Left colon (tissue), 2 donors: ENCODE measurements at regions not wholly inside any gene's neighbourhood (a gene's known extent, or its start where the extent isn't known, plus 50 kb on each side); places are given as distances from the start of the nearest gene placed in this dataset.

Experiments
- ATAC-seq: fragments of 200-7000 bp; cut with Tn5 transposase; one replicate; pipeline ENCODE4 v1.9.1; 2020; ENCODE audit warnings: mild to moderate bottlenecking, moderate library complexity
- DNase-seq, 2 donors: peaks; one replicate each; pipeline ENCODE4 v3.0.0-alpha.2; 2020
- intact Hi-C, 2 donors: fragments of 100-400 bp; cut with DNase I in 1 of 2; cut with micrococcal nuclease in 1 of 2; formaldehyde crosslinking; loops; one replicate each; pipeline versions ENCODE4 v1.11.2 to v1.14.0; 2022; cut with DNase I, micrococcal nuclease
- donor health status: DM: no; HTN: no; CAD: no.
- donor health status: DM: yes; HTN: yes; CAD: no.

DNA sequence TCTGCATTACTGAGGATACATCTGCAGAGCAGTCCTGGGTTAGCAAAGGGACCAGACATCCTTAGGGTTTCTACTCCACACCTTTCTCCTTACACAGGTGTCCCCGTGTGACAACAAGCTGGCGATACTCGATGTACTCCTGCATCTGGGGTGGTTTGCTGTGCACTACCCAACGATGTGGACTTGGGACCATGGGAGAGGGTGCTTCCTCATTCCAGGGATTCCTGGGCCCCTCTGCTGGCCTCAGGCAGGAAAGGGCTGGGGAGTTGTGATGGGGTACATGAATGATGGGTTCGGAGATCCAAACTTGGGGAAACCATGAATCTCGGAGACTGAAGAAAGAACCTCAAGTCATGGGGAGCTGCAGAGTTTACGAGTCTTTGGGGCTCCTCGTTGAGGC is 179.6 kb upstream of the GALNT17 start:
- DNase-seq (no peak), ATAC-seq (no peak)
- intact Hi-C loops: no loop called here

DNA sequence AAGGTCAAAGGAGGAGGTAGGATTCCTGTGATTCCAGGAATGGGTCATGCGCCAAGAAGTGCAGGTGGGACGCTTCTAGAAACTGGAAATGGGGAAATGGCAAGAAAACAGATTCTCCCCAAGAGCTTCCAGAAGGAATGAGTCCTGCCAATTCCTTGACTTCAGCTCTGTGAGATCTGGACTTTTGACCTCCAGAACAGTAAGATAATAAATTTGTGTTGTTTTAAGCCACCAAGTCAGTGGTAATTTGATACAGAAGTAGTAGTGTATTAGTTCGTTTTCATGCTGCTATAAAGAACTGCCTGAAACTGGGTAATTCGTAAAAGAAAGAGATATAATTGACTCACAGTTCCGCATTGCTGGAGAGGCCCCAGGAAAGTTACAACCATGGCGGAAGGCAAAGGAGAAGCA is 178.6 kb upstream of the GALNT17 start:
- intact Hi-C loops: no loop called here
- DNase-seq: no peak
- no peak for ATAC-seq

DNA sequence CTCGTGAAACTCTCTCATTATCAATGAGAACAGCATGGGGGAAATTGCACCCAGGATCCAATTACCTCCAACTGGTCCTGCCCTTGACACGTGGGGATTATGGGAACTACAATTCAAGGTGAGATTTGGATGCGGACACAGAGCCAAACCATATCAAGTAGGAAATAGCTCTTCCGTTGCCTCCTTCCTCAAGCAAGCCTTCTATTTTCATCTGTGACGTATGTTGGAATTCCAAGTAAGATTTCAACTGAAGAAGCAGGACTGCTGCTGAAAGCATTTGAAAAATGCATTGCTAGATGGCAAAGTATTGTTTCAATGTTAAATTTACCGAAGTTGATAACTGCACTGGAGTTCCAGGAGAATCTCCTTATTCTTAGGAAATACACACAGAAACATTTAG is 178.1 kb upstream of the GALNT17 start:
- ATAC-seq: no peak
- no peak for DNase-seq
- intact Hi-C loops: no loop called here

DNA sequence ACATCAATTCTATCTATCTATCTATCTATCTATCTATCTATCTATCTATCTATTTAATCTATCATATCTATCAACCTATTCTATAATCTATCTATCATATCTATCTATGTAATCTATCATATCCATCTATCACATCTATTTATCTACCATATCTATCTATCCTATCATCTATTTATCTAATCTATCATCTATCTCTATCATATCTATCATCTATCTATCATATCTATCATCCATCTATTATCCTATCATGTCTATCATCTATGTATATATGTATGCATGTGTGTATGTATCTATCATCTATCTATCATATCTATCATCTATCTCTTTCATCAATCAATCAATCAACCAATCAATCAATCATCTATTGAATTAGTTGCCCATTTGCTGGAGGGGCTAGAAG is 159.3 kb upstream of the GALNT17 start:
- DNase-seq (no peak), ATAC-seq (no peak)
- intact Hi-C loops: no loop called here

DNA sequence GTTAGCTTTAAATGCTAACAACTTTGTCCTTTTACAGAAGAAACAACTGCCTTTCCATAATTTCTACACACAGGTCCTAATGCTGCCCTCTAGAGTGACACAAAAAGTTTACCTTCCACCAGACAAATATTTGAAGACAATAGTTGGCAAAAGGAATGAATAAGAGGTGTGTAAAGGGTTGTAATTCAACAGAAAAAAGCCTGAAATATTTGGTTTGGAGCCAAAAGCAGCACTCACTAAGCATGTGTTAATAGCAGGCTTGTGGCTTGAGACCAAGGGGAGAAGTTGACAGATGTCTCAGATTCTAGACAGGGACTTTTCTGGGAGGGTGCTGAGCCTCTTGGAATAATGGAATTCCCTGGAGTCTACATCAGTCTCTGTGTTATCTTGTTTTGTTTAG is 156.2 kb upstream of the GALNT17 start:
- intact Hi-C loops: no loop called here
- ATAC-seq: no peak
- DNase-seq: no peak

DNA sequence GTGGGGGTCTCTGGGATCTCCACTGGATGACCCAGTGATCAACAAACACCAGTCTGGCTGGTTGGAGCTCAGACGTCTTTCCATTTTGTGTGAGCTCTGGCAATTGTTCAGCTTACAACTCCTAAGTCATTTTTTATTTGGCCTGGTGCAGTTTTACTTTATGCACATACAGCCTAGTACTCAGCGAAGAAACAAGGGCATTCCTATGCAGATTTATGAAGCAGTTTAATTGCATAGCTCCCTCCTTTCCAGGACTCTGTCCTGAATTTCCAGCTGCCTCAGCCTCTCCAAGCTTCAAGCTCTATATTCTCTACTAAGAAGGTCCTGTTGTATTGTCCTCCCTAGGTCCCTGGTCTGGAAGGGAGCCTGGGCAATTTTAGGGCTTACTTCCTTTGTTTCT is 145.6 kb upstream of the GALNT17 start:
- DNase-seq: no peak
- intact Hi-C loops: no loop called here
- ATAC-seq: no peak

DNA sequence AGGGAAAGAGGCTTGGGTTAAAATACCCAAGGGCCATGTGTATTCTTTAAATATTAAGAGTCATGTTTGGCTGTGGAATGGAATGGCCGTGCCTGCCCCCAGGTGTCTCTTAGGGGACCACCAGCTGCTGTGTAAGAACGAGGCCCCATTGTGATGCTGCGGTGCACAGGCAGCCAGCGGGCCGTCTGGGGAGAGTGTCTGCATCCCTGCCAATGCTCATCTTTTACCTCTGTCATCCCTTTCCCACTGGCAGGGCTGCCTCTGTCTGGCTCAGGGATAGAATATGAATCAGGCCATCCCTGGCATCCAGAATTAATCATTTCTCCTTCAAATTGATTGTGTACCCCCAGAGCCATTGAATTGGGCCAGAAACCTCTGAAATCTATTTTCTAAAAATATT is 137.8 kb upstream of the GALNT17 start:
- intact Hi-C loops: no loop called here
- DNase-seq (no peak), ATAC-seq (no peak)

DNA sequence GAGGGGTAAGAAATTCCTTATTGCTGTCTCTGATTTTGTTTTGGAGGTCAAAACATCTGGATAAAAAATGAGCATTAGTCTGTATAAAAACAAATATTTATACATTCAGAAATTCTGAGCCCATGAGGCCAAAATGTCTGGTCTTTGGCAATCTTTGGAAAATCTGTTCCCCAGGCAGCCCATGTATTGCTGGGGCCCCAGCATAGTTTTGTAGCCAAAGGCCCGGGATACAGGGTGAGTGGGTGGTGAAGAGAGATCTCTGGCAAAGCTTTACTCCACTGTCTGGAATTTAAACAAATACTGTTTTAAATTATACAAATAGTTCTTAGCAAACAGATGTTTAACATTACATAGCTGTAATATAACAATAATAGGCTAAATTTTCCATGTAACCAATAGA is 134.7 kb upstream of the GALNT17 start:
- intact Hi-C loops: no loop called here
- ATAC-seq: no peak
- DNase-seq: no peak

DNA sequence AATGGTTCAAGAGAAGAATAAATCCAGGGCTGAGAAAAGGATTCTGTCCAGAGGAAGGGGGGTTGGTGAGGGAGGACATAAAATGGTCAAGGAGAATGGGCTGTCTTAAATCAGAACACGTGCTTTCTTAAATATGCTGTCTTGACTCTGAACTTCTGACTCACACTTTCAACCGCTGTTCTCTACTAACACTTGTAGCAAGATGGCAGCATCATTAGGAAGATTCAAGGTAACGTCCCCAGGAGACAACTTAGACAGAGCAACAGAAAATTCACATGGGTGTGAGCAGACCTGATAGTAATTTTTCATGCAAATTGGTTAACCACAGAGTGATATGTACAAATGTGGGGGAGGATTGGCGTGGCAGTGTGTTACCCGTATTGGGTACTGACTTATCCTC is 126.8 kb upstream of the GALNT17 start:
- intact Hi-C loops: no loop called here
- no peak for ATAC-seq
- DNase-seq: no peak

DNA sequence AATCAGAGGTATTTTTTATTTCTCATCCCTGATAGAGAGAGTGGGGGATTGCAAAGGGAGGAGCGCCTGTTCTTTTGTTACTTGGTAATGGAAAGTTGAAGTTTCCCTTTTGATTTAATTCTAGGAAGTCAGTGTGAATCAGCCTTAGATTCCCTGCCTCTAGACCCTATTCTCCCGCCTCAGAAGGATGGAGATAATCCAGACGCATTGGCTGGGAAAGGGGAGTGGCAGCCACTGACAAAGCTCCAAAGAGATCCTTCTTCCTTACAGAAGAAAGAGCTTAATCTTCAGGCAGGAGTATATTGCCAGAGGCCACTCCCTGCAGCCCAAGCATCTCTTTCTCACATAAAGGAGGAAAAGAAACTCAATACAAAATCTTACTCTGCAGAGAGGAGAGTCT is 122.3 kb upstream of the GALNT17 start:
- intact Hi-C loops: no loop called here
- no peak for ATAC-seq
- no peak for DNase-seq

DNA sequence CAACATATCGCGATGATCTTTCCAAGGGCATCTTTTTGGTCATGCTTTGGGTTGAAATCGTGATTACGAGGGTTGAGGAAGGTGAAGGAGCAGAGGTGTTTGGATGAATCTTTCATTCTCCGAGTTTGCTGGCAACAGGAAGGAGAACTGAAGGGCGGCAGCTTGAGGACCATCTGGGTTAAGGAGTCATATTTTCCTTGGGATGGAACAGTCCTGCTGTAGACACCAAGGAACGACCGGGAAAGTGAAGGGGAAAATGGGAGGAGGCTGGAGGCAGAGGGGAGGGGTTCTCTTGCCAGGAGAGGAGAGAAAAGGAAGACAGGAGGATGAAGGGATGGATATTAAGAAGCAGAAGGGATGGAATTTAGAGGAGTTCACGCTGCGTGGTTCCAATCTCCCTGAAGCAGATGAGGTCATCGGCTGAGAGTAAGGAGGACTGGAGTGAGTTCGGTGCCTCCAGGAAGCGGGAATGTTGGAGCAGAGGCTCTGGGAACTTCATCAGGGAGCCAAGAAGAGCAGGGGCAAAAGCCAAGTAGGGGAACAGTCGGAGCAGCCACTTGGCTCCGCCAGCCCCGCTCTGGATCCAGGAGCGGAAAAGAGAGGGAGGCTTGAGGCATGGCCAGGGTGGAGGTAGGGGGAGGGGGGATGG is 116.6 kb upstream of the GALNT17 start:
- ATAC-seq (no peak), DNase-seq (peak; percentile 4 to 29)
- intact Hi-C loops: no loop called here

DNA sequence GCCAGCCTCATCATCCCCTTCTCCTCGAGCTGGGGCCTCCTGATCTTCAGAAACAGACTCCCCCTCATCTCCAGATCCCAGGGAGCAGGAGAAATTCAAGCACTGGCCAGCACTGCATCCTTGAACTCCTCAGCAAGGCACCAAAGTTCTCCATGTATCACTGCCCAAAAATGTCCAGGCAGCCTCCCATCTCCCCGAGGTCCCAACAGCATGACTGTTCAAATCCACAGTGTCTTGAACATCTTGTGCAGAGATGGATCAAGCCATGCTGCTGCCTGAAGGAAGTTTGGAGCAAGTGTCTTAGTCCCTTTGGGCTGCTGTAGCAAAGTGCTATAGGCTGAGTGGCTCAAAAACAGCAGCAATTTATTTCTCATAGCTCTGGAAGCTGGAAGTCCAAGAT is 115.5 kb upstream of the GALNT17 start:
- intact Hi-C loops: no loop called here
- DNase-seq: no peak
- no peak for ATAC-seq

DNA sequence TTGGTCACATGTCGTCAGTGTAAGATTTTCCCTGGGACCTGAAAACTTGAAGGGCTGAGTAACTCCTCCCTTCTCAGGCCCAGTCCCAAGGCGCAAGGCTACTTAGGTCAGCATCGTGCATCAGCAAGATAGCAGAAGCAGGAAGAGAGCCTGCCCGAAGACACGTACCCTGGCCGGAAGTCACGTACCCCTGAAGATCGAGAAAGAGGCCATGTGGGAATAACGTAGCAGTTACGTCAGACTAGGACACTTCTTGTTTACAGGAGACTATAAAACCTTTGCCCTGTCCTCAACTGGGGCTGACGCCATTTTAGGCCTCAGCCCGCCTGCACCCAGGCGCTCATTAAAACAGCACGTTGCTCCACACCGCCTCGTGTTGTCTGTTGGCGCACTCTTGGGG is 114.3 kb upstream of the GALNT17 start:
- intact Hi-C loops: no loop called here
- ATAC-seq (no peak), DNase-seq (no peak)

DNA sequence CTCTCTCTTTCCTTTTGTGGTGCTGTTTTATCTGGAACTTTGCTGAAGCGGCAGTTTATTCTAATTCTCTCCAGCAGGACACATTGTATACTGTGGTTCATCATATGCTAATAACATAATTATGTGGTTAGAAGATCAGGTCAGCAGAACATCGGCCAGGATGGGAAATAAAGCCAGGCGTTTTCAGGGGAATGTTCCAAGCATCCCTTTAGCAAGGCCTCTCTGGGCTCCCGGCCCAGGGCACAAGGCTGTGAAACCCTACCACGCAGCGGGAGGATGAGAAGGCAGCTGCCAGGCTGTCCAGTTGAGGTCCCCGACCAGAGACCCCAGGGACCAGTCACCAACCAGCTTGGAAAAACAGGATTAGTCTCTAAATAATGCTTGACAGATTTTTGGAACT is 112.2 kb upstream of the GALNT17 start:
- DNase-seq (peak in 1 of 2 donors; percentile 10), ATAC-seq (no peak)
- intact Hi-C loops: no loop called here

DNA sequence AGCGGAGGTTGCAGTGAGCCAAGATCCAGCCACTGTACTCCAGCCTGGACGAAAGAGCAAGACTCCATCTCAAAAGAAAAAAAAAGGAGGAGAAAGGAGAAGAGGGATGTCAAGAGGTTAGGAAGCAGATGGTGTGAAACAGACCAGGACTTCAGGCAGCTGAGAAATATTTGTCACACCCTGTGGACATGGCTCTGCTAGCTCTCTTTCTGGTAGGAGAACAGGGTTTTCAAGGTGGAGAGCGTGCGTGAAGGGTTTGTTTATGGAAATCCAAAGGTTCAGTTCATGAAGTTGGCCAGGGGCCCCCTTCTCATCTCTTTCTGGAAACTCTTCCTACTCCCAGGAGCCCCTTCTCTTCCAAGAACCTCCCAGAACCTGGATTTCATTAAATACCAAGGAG is 110.8 kb upstream of the GALNT17 start:
- intact Hi-C loops: no loop called here
- no peak for ATAC-seq
- no peak for DNase-seq

DNA sequence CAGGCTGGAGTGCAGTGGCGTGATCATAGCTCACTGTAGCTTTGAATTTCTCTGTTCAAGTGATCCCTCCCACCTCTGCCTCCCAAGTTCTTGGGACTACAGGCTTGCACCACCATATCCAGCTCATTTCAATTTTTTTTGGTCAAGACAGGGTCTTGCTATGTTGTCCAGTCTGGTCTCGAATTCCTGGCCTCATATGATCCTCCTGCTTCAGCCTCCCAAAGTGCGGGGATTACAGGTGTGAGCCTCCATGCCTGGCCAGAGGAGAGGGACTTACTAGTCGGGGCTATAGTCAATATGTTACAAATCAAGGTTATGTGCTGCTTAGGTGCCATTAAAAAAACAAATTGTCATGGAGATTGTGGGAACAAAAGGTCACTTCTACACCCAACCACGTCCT is 105.3 kb upstream of the GALNT17 start:
- intact Hi-C loops: no loop called here
- no peak for DNase-seq
- no peak for ATAC-seq

DNA sequence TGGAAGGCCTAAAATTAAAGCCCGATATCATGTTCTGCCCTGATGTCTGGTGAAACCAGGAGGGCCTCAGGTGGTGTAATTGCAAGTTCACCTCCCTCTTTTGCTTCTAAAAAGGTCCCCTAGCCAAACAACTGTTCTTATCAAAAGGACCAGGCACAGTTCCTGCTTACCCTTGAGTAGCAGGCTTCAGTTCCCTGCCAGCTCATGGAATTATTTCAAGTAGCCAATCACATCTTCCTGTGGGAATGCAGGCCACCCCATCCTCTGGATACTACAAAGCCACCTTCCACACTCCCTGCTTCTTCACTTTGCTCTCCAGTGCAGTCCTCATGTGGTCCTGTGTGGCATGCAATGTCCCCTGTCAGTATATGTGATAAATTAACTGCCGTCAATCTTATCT is 97.7 kb upstream of the GALNT17 start:
- ATAC-seq: no peak
- intact Hi-C loops: no loop called here
- DNase-seq: no peak

DNA sequence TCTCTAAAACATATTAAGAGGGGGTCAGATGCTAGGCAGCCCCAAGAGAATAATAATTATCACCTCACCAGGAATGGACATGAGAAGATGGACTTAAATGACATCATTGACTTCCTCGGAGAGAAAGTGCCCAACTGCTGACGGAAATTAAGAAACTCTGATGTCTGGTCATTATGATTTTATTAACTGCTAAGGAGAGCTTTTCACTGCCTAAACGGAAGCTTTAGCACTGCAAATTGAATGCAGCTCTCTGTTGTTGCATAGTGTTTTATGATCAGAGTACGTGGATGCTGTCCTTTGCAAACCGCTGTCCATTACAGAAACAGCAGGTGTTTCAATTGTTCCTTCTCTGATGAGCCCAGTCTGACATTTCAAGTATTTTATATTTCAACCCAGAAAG is 89.4 kb upstream of the GALNT17 start:
- ATAC-seq (no peak), DNase-seq (no peak)
- intact Hi-C loops: no loop called here

DNA sequence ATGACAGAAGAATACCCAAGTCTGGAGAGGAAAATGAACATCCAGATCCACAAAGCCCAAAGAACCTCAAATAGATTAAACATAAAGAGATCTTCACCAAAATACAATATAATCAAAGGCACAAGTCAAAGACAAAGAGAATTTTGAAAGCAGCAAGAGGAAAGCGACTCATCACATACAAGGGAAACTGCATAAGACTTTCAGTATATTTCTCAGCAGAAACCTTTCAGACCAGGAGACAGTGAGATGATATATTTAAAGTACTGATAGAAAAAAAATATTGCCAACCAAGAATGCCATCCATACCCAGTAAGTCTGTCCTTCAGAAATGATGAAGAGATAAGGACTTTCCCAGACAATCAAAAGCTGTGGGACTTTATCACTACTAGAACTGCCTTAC is 81.5 kb upstream of the GALNT17 start:
- intact Hi-C loops: no loop called here
- DNase-seq (no peak), ATAC-seq (no peak)

DNA sequence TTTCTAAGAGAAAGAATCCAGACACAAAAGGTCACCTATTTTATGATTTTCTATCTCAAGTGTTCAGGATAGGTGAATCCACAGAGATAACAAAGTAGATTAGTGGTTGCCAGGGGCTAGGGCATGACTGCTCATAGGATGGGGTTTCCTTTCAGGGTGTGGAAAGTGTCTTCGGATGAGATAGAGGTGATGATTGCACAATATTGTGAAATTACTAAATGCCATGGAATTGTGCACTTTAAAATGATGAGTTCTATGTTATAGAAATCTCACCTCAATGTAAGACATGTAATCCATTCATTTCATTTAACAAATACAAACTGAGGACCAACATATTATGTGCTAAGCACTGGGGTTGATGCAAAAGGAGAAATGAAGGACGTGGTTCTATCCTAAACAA is 76.4 kb upstream of the GALNT17 start:
- DNase-seq (no peak), ATAC-seq (no peak)
- intact Hi-C loops: no loop called here

DNA sequence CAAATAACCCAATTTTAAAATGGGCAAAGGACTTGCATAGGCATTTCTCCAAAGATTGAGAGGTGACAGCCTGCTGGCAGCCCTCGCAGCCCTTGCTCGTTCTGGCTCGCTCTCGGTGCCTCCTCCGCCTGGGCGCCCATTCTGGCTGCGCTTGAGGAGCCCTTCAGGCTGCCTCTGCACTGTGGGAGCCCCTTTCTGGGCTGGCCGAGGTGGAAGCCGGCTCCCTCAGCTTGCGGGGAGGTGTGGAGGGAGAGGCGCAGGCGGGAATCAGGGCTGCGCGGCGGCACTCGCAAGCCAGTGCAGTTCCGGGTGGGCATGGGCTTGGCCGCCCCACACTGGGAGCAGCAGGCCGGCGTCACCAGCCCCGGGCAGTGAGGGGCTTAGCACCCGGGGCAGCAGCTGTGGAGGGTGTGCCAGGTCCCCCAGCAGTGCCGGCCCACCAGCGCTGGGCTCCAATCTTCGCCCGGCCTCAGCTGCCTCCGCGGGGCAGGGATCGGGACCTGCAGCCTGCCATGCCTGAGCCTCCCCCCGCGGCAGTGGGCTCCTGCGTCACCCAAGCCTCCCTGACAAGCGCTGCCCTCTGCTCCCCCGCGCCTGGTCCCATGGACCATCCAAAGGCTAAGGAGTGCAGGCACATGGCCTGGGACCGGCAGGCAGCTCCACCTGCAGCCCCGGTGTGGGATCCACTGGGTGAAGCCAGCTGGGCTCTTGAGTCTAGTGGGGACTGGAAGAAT is 54.0 kb upstream of the GALNT17 start:
- no peak for ATAC-seq
- no peak for DNase-seq
- intact Hi-C loops: no loop called here
